Activated T-cell treated with anti-CD3 and anti-CD28 coated beads, Interleukin-2, amount 50 U/mL, for 72 hours (primary cell): ENCODE measurements at regions not wholly inside any gene's neighbourhood (a gene's known extent, or its start where the extent isn't known, plus 50 kb on each side); places are given as distances from the start of the nearest gene placed in this dataset.
"Not testable (repeated sequence)": the region's sequence is repeated elsewhere in the genome, so short reads cannot be mapped to it uniquely, and the experiment has no call there.

Experiments used
- ATAC-seq, 2 donors: fragments of 150-1000 bp; cut with Tn5 transposase; replicated peaks in 1 of 2; 2 replicates each; pipeline ENCODE4 v1.10.0; 2021; ENCODE audit warnings: moderate library complexity in 2 of 2, mild to moderate bottlenecking in 1 of 2
- DNase-seq, 2 donors: peaks; one replicate each; pipeline ENCODE4 v3.0.0; 2021 to 2022; ENCODE audit warnings: mixed read lengths in 1 of 2
- H3K27ac Mint-ChIP-seq: one replicate; pipeline ENCODE4 v1.8.0; 2022; ENCODE audit warnings: mild to moderate bottlenecking, moderate library complexity, mixed read lengths
- H3K27me3 Mint-ChIP-seq: one replicate; pipeline ENCODE4 v1.8.0; 2022; ENCODE audit warnings: low read depth, mixed read lengths
- H3K36me3 Mint-ChIP-seq, 2 donors: one replicate each; pipeline ENCODE4 v1.8.0; 2022; ENCODE audit warnings: mixed read lengths in 2 of 2, mild to moderate bottlenecking in 1 of 2; ENCODE audit not compliant: insufficient read depth in 2 of 2
- H3K4me1 Mint-ChIP-seq: one replicate; pipeline ENCODE4 v1.8.0; 2022; ENCODE audit warnings: low read depth, mixed read lengths
- H3K4me3 Mint-ChIP-seq, 2 donors: one replicate each; pipeline ENCODE4 v1.8.0; 2022; ENCODE audit warnings: mild to moderate bottlenecking in 2 of 2, mixed read lengths in 2 of 2, moderate library complexity in 2 of 2
- H3K9me3 Mint-ChIP-seq, 2 donors: one replicate each; pipeline ENCODE4 v1.8.0; 2022; ENCODE audit warnings: mixed read lengths in 2 of 2

DNA sequence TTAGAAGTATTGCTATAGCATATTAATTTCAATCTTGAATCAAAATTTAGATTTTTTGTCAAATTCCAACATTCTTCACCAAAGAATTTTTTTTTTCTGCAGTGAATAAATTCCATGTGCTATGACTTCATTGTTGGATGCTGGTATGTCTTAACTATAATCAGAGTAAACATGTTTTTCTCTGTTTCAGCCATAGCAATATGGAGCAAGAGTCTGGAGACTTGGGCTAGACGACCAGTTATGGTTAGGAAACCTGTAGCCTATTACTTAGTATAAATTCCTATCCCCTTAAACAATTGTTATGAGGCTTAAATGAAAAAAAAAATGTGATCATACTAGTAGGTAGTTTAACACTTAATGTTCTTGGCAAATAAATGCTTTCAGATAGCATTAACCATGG lies 431.9 kb upstream of the FRG2C start:
- DNase-seq = no peak
- H3K4me1 Mint-ChIP-seq = no peaks in the 10 kb centered on the region
- no peak overlapping the region for H3K27ac Mint-ChIP-seq
- no peaks in the 10 kb centered on the region for H3K27me3 Mint-ChIP-seq
- peaks cover 0 to 9% of the 10 kb centered on the region in 2 donors for H3K9me3 Mint-ChIP-seq
- H3K36me3 Mint-ChIP-seq = no peaks in the 10 kb centered on the region
- ATAC-seq = no peak
- no peak overlapping the region for H3K4me3 Mint-ChIP-seq

DNA sequence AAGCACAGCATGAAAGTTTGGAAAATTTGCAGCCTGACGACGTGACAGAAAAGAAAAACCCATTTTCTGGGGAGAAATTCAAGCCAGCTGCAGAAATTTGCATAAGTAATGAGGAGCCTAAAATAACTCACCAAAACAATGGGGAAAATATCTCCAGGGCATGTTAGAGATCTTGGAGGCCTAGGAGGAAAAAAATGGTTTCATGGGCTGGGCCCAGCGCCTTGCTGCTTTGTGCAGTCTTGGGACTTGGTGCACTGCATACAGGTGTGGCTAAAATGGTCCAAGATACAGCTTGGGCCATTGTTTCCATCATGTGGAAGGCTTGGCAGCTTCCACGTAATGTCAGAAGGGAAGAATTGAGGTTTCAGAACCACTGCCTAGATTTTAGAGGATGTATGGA lies 428.5 kb upstream of the FRG2C start:
- Mint-ChIP-seq H3K36me3 (no peaks in the 10 kb centered on the region), H3K4me1 (no peaks in the 10 kb centered on the region), H3K27me3 (no peaks in the 10 kb centered on the region), H3K4me3 (no peak overlapping the region), H3K9me3 (peaks cover 0 to 9% of the 10 kb centered on the region in 2 donors), H3K27ac (no peak overlapping the region)
- ATAC-seq (no peak), DNase-seq (no peak)

DNA sequence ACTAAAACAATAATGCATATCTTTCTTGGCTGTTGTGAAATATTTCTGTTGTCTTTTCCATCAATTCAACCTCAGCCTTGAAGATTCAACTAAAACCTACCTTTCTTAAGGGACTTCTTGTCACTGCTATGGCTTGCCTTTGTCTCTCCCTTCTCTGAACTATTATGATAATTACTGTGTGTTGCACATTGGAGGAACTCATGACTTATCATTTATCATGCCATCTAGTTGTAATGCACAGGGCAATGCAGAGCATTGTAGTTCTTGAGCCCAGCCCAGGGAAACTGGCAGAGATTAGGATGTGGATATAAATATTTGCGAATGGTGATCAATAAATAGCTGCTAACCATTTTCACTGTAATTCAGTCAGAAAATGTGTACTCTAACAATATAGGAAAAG lies 427.1 kb upstream of the FRG2C start:
- Mint-ChIP-seq H3K36me3 (no peaks in the 10 kb centered on the region), H3K4me3 (no peak overlapping the region), H3K27ac (no peak overlapping the region), H3K9me3 (peaks cover 0 to 9% of the 10 kb centered on the region in 2 donors), H3K27me3 (no peaks in the 10 kb centered on the region), H3K4me1 (no peaks in the 10 kb centered on the region)
- ATAC-seq (no peak), DNase-seq (no peak)

DNA sequence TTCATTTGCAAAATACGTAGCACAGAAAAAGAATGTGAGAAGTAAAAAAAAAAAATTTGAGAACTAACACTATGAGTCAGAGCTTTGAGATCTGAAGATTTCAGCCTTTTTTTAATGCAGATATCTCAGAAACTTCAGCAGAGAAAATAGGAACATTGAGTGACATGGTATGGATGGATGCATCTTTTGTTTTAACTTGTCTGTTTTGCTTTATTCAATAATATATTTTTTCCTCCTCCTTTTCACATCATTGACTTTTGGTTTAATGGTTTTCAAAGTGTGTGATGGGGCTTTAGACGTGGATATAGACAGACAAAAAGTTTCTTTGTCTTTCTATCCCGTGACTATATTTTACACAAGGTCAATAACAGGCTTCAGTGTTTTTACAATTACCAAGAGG lies 426.7 kb upstream of the FRG2C start:
- H3K4me3 Mint-ChIP-seq = no peak overlapping the region
- H3K27ac Mint-ChIP-seq = no peak overlapping the region
- no peaks in the 10 kb centered on the region for H3K4me1 Mint-ChIP-seq
- DNase-seq (no peak), ATAC-seq (no peak)
- no peaks in the 10 kb centered on the region for H3K36me3 Mint-ChIP-seq
- H3K27me3 Mint-ChIP-seq = no peaks in the 10 kb centered on the region
- peaks cover 0 to 9% of the 10 kb centered on the region in 2 donors for H3K9me3 Mint-ChIP-seq

DNA sequence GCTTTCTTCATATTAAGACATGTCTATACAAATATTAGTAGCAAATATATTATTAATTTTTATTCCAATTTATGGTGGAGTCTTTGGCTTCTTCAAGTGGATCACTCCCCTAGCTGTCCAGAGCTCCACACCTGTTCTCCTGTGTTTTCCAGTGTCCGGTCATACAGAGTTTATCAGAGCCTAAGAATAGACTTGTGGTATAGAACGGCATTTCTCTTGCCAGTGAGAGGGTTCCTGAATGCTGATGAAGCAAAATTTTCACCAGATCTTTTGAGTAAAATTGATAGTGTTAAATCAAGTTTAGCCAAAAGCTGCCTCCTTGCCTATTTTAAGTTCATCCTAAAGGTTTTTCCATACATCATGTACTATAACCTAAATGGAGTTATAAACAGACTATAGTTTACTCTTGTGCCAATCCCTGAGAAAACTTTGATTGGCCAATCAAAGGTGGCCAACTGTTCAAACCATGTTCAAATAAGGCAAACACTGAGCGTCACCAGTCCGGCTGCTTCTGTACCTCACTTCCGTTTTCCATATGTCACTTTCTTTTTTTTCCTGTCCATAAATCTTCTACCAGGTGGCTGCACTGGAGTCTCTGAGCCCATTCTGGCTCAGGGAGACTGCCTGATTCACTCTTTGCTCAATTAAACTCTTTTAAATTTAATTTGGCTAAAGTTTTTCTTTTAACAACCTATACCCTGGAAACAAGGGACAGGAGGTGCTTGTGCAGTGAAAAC lies 422.7 kb upstream of the FRG2C start:
- not testable (repeated sequence) for H3K4me1 Mint-ChIP-seq, H3K36me3 Mint-ChIP-seq, H3K27me3 Mint-ChIP-seq, DNase-seq, ATAC-seq, H3K9me3 Mint-ChIP-seq, H3K27ac Mint-ChIP-seq
- H3K4me3 Mint-ChIP-seq = peak overlapping the region in 1 of 2 donors; percentile 40

DNA sequence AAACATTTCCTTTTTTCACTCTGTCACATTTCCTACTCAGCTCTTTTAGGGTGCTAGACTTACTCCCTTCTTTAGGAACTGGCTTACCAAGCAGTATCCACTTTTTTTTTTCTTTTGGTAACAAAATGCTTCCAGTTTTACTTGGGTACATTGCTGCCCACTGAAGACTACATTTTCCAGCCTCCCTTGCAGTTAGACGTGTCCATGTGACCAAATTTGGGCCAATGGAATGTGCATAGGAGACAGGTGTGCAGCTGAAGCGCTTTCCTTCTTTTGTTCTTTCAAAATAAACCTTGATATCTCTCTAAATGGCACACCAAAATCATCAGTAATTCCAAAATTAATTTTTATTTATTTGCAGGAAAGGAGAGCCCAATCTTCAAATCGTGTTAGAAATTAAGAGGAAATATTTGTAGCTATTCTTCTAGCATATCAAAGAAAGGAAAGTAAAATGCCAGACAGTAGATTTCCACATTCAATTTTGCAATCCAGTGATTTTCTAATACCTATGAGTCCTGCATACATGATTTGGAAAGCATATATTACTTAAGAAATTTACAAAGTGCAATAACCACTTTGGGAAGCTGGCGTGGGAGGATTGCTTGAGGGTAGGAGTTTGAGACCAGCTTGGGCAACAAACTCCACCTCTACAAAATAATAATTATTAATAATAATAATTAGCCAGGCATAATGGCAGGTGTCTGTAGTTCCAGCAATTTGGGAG lies 422.0 kb upstream of the FRG2C start:
- no peaks in the 10 kb centered on the region for H3K4me1 Mint-ChIP-seq
- no peaks in the 10 kb centered on the region for H3K36me3 Mint-ChIP-seq

DNA sequence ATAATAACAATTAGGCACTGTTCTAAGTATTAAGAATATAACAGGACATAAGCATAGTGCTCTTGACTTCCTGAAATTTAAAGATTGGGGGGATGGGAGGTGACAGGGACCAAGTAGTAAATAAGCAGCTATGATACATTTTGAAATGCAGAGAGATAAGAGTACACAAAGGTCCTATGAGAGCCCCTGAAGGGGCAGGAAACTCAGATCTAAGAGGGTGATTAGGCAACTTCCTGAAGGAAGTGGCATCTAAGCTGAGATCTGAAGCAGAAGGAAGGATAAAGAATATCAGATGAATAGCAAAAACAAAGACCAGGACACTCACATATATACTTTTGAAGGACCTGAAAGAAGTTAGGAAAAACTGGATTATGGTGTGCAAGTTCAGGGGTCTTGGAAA lies 415.2 kb upstream of the FRG2C start:
- ATAC-seq = no peak
- no peaks in the 10 kb centered on the region for H3K27me3 Mint-ChIP-seq
- H3K27ac Mint-ChIP-seq = no peak overlapping the region
- peaks cover 1 to 2% of the 10 kb centered on the region in 2 donors for H3K9me3 Mint-ChIP-seq
- DNase-seq = no peak
- H3K36me3 Mint-ChIP-seq = no peaks in the 10 kb centered on the region
- H3K4me1 Mint-ChIP-seq = no peaks in the 10 kb centered on the region
- no peak overlapping the region for H3K4me3 Mint-ChIP-seq

More for the DNA sequence above, 422.0 kb upstream of the FRG2C start:
- ATAC-seq (no peak), DNase-seq (no peak)
- Mint-ChIP-seq H3K27me3 (no peaks in the 10 kb centered on the region), H3K9me3 (peaks cover 2 to 4% of the 10 kb centered on the region in 2 donors), H3K4me3 (no peak overlapping the region), H3K27ac (no peak overlapping the region)

DNA sequence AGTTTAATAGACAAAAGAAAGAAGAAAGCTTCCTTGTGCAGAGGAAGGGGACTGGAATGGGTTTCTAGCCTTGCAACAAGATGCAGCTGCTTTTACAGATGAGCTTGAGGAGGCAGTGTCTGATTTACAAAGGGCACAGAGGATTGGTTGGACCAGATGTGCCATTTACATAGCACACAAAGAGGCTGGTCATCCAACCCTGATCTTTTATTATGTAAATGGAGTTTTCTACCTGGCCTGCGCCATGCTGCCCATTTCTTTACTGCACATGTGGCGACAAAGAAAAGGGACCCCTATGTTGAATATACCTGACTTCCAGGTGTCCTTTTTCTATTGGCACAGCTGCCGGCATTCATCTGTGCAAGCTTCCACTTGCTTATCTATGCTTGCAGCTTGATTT lies 409.4 kb upstream of the FRG2C start:
- DNase-seq (no peak), ATAC-seq (no peak)
- Mint-ChIP-seq H3K36me3 (no peaks in the 10 kb centered on the region), H3K4me3 (no peak overlapping the region), H3K27me3 (no peaks in the 10 kb centered on the region), H3K4me1 (no peaks in the 10 kb centered on the region), H3K9me3 (no peaks in the 10 kb centered on the region), H3K27ac (no peak overlapping the region)

DNA sequence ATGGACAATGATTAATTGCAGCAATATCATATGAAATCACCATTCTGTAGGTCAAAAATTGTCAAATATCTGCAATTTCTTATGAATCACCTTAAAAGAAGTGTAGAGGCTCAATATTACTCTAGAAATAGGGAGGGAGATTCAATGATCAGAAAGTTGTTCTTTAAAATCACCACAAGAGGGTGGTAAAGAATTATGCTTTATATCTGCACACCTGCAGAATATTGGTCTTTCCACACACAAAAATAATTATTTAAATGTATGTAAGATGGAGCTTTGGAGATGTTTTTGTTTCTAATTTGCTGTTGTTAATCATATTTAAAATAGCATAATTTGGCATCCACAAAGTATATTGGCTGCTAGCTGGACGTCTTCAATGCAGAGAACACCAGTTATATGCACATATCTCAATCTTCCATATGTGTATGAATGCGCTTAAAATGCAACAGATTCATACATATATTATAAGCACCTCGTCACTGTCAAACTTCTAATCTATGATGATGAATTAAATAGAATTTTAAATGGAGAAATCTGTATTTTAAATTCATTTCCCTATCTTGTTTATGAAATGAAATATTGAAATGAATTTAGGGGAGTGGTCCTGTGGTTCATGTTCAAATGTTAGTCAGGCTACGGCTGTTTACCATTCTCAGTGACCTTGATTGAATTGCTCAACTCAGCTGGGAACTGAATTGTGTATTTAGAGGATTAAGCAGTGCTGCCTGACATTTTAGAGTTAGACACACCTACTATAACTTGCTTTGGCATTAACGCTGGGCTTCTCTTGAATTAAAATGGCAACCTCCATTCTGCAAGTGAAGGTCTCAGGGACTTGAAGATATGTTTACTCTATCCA lies 405.1 kb upstream of the FRG2C start:
- not testable (repeated sequence) for H3K36me3 Mint-ChIP-seq, H3K4me3 Mint-ChIP-seq, DNase-seq, ATAC-seq, H3K9me3 Mint-ChIP-seq, H3K27ac Mint-ChIP-seq, H3K4me1 Mint-ChIP-seq, H3K27me3 Mint-ChIP-seq

DNA sequence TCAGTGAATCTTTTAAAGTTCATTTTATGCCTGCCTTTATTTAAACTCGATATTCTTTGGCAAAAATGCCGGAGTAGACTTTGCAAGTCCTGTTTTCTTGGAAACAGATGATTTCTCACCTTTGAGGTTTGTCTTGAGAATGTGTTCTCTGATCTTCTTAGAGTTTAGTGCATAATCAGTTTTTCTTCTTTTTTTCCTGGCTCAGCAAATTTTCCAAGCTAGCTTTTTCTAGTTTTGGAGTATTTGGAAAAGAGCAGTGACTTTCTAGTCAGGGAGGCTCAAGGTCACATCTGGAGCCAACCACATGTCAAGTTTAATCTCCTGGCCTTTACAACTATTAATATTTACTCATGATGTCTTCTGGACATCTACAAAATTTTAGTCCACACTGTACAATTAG lies 403.2 kb upstream of the FRG2C start:
- H3K4me1 Mint-ChIP-seq, H3K9me3 Mint-ChIP-seq, H3K27me3 Mint-ChIP-seq, H3K27ac Mint-ChIP-seq, ATAC-seq, H3K36me3 Mint-ChIP-seq, H3K4me3 Mint-ChIP-seq, DNase-seq: not testable (repeated sequence)

DNA sequence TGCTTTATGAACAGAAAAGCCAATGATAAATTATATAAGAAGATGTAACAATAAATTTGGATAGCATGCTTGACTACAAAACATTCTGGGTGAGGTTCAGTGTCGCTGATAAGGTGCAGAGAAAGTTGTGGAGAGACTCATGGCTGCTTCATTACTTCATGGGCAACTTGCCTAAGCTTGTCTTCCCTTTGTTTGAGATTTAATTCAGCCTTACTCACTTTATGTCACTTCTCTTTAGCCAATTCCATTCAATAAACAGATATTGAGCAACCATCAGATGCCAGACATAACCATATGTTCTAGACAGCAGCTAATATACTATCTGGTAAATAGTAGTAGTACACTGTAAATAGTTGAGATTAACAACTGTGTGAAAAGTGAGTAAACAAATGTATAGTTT lies 401.5 kb upstream of the FRG2C start:
- DNase-seq (no peak), ATAC-seq (no peak)
- Mint-ChIP-seq H3K27ac (no peak overlapping the region), H3K4me1 (no peaks in the 10 kb centered on the region), H3K4me3 (no peak overlapping the region), H3K27me3 (no peaks in the 10 kb centered on the region), H3K36me3 (no peaks in the 10 kb centered on the region), H3K9me3 (no peaks in the 10 kb centered on the region)

DNA sequence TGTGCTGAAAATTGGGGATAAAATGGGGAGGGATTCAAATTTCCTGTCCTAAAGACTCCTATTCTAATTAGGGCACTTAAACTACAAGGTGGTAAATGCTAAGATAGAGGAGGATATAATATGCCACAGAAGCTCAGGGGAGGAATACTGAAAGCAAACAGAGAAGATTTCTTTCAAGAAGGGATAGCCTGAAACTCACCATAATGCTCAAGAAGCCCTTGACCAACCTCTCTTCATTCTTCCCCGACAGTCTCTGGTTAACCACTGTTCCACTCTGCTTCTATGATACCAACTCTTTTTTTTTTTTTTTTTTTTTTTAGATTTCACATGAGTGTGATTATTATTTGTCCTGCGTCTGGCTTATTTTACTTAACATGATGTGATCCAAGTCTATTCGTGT lies 398.2 kb upstream of the FRG2C start:
- H3K36me3 Mint-ChIP-seq = no peaks in the 10 kb centered on the region
- DNase-seq = no peak
- no peak overlapping the region for H3K27ac Mint-ChIP-seq
- H3K27me3 Mint-ChIP-seq = no peaks in the 10 kb centered on the region
- ATAC-seq = no peak
- H3K4me3 Mint-ChIP-seq = no peak overlapping the region
- H3K4me1 Mint-ChIP-seq = no peaks in the 10 kb centered on the region
- no peaks in the 10 kb centered on the region for H3K9me3 Mint-ChIP-seq

DNA sequence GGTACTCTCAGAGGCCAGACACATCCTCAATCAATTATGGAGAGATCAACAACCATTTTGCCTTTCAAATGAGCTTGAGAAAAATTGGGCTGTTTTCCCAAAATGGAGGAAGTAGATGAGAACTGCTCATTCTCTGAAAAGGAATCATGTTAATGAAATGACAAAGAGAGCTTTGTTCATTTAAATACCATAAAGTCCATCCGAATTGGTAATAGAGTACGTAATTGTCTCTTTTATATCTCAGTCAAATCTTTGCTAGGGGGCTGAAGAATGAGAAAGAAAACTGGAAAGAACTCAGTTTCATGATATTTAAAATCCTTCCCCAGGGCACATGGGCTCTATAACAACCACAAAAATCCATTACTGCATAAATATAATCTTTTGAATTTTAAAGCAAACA lies 395.6 kb upstream of the FRG2C start:
- H3K27me3 Mint-ChIP-seq, DNase-seq, H3K4me1 Mint-ChIP-seq, H3K36me3 Mint-ChIP-seq, H3K9me3 Mint-ChIP-seq, ATAC-seq, H3K4me3 Mint-ChIP-seq, H3K27ac Mint-ChIP-seq: not testable (repeated sequence)
